Renal pelvis (tissue), 1 donor: ENCODE measurements at regions not wholly inside any gene's neighbourhood (a gene's known extent, or its start where the extent isn't known, plus 50 kb on each side); places are given as distances from the start of the nearest gene placed in this dataset.
"Not testable (repeated sequence)": the region's sequence is repeated elsewhere in the genome, so short reads cannot be mapped to it uniquely, and the experiment has no call there.

Source experiments
- DNase-seq: peaks from one replicate; pipeline ENCODE4 v3.0.0-alpha.2; 2013

- no peak for DNase-seq
Measured at GRCh38 chr18:43341014-43341413, 63.7 kb upstream of the SYT4 start.

- DNase-seq, result no peak
Measured at GRCh38 chr18:43350176-43350575, 72.9 kb upstream of the SYT4 start.

GRCh38 chr18:43364535-43364934, 87.2 kb upstream of the SYT4 start:
- no peak for DNase-seq

- DNase-seq, result no peak
Measured at GRCh38 chr18:43367895-43368294, 90.6 kb upstream of the SYT4 start.

- not testable (repeated sequence) for DNase-seq
Measured at GRCh38 chr18:43369311-43369710, 92.0 kb upstream of the SYT4 start.

- no peak for DNase-seq
Measured at GRCh38 chr18:43372773-43373172, 95.5 kb upstream of the SYT4 start.

GRCh38 chr18:43380104-43380672, 102.9 kb upstream of the SYT4 start:
- DNase-seq, result no peak

GRCh38 chr18:43382641-43383403, 105.5 kb upstream of the SYT4 start:
- DNase-seq, result no peak

- DNase-seq, result no peak
Measured at GRCh38 chr18:43389163-43389562, 111.9 kb upstream of the SYT4 start.

- no peak for DNase-seq
Measured at GRCh38 chr18:43392168-43392567, 114.9 kb upstream of the SYT4 start.

- DNase-seq, result no peak
Measured at GRCh38 chr18:43393174-43393573, 115.9 kb upstream of the SYT4 start.

- peak; percentile 36 for DNase-seq
Measured at GRCh38 chr18:43396266-43396665, 119.0 kb upstream of the SYT4 start.

GRCh38 chr18:43398601-43399000, 121.3 kb upstream of the SYT4 start:
- DNase-seq, result no peak

GRCh38 chr18:43405097-43405496, 127.8 kb upstream of the SYT4 start:
- no peak for DNase-seq

- DNase-seq, result no peak
Measured at GRCh38 chr18:43414006-43414405, 136.7 kb upstream of the SYT4 start.

GRCh38 chr18:43420091-43420490, 142.8 kb upstream of the SYT4 start:
- no peak for DNase-seq

GRCh38 chr18:43420950-43421349, 143.7 kb upstream of the SYT4 start:
- DNase-seq, result no peak

GRCh38 chr18:43422518-43422917, 145.2 kb upstream of the SYT4 start:
- DNase-seq, result no peak

GRCh38 chr18:43435851-43436250, 158.6 kb upstream of the SYT4 start:
- DNase-seq, result no peak

- no peak for DNase-seq
Measured at GRCh38 chr18:43442131-43442530, 164.8 kb upstream of the SYT4 start.

- DNase-seq, result no peak
Measured at GRCh38 chr18:43442571-43442970, 165.3 kb upstream of the SYT4 start.

- no peak for DNase-seq
Measured at GRCh38 chr18:43465483-43465882, 188.2 kb upstream of the SYT4 start.

- no peak for DNase-seq
Measured at GRCh38 chr18:43471873-43472272, 194.6 kb upstream of the SYT4 start.

- no peak for DNase-seq
Measured at GRCh38 chr18:43481069-43481468, 203.8 kb upstream of the SYT4 start.
